Stimulated activated CD8-positive, alpha-beta memory T cell treated with anti-CD3 and anti-CD28 coated beads, Interleukin-7, amount 100 ng/mL, for 24 hours (primary cell): ENCODE measurements at regions not wholly inside any gene's neighbourhood (a gene's known extent, or its start where the extent isn't known, plus 50 kb on each side); places are given as distances from the start of the nearest gene placed in this dataset.
"Not testable (repeated sequence)": the region's sequence is repeated elsewhere in the genome, so short reads cannot be mapped to it uniquely, and the experiment has no call there.

ENCODE experiments used
- DNase-seq: peaks from one replicate; pipeline ENCODE4 v3.0.0-alpha.2; 2020; ENCODE audit warnings: low read depth

GRCh38 chr9:105114318-105114717 lies 130.1 kb upstream of the SLC44A1 start:
- no peak for DNase-seq

- no peak for DNase-seq
These were observed 129.3 kb upstream of the SLC44A1 start for GRCh38 chr9:105114964-105115728.

DNA sequence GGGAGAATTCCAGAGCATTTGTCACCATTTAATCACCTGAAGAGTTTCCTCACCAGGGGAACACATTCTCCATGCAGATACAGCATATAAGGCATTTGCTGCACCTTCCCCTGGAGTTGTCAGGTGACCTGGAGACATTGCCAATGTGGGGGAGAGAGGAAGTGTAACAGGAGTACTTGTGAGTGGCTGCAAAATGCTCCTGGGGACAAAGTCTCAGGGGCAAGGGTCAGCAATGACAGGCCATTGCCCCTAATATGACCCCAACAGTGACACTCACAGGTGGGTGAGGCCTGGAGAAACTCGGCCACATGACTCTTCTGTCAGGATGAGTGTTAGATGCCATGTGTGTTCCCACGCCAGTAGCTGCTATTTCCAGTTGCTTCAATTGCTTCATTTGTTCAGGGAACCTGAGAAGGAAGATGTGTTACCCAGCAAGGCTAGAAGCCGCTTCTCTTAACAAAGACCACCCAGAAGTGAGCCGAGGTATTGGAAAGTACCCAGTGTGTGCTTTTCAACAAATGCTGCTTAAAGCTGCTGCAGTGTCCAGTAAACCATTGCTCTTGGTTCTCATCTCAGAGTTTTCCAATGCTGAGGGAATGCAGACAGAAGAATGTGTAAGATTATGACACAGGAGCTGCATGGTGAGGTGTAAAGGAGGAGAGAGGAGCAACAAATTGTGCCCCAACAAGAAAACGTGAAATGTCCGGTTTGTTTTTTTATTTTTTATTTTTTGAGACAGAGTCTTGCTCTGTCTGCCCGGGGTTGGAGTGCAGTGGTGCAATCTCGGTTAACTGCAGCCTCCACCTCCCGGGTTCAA lies 128.2 kb upstream of the SLC44A1 start:
- DNase-seq, result no peak

DNA sequence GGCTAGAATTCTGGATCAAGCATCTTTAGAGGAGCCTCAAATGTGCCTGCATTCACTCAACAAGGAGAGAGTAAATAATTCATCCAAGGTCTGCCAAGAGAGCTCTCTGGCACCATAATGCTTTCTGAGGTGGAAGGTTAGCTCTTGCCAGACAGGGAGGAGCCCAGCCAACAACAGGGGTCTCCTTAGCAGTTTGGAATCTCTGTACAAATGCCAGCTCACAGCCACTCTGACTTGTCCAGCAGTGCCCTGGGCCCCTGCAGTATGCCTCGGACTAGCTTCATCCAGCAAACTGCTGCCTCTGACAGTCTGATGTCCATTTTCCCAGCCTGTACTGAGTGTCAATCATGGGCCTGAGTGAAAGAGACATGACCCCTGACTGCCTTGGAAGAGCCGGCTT lies 127.2 kb upstream of the SLC44A1 start:
- no peak for DNase-seq

DNA sequence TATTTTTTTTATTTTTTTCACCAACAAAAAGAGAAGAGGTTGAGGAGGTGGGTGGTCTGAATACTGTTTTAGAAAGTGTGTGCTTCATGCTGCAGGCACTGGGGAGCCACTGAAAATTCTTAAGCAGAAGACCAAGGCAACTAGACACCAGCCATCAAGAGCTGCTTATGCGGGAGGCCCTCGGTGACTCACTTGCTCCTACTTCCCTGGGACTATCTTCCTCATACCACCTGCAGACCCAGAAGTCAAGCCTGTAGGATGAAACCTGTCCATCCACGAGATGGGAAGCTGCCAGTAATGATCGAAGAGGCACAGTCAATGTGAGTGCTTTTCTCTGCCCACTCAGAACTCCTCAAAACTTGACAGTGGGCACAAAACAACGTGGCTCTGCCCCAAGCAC lies 125.8 kb upstream of the SLC44A1 start:
- no peak for DNase-seq

DNA sequence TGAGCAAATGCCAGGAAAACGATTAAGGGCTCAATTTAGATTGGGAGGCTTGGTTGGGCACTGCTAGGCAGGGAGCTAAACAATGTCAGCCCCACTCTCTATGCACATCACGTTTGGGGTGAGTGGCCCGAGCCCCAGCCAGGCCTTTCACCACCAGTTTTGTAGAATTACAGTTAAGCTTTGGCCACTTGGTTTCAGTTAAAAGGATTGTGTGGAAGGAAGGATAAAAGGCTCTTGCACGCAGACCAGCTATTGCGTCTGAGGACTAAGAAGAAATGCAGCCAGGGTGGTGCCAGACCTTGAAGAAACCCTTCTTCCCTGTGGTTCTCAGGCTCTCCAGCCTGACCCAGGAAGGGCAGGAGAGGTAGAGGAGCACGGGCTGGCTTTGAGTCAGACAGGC lies 125.3 kb upstream of the SLC44A1 start:
- no peak for DNase-seq

DNA sequence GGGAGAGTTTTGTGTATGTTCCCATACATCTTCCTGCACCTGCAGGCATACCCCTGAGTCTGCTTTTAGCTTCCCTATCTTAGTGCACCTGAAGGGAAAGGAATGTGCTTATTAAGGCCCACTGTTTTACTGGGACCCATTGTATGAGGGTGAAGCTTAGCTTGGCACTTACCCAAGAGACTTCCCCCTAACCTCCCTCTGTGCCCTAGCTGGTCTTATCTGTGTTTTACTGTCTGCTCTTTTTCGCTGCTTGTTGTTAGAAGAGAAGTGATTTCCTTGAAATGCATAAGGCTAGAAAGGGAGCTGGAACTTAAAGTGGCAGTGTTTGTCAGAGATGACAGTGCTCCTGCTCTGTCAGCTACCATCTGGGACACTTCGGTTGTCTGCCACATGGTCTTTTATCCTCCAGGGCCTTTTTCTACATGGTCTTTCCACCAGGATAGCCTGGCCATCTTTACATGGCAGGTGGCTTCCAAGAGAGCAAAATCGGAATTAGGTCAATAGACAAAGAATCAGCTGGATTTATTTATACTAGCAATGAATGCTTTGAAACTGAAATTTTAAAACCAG lies 122.5 kb upstream of the SLC44A1 start:
- no peak for DNase-seq

GRCh38 chr9:105124598-105124997 lies 119.9 kb upstream of the SLC44A1 start:
- DNase-seq, result not testable (repeated sequence)

GRCh38 chr9:105126226-105126625 lies 118.2 kb upstream of the SLC44A1 start:
- DNase-seq, result no peak

- DNase-seq, result no peak
These were observed 116.6 kb upstream of the SLC44A1 start for GRCh38 chr9:105127863-105128220.

DNA sequence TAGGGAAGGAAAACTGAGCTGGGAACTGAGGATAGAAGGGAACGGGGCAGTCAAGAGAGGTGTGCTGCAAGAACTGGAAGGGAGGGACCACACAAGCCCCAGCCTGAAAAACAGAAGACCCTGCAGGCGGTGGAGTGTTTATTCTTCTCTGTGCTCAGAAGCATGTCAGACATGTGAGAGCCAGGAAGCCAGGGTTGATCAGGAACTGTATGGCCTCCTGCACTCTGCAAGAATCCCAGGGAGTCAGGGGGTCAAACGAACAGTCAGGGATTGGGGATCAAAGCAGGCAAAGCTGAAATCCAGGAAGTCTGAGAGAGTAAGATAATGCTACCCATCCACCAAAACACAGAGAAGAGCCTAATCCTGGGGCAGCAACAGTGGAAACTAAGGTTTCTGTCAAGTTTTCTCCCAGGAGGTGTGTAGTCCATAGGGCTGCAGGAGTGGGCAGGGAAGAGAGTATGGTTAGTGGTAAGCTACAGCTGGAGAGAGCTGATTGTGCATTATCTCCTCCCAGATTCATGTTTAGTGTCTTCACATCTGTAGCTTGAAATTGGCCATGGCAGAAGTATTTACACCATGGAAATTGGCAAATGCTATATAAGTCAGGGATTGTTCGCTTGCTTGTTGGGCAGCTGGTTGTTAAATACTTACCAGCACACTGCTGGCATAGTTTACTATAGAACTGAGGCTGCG lies 115.4 kb upstream of the SLC44A1 start:
- no peak for DNase-seq

DNA sequence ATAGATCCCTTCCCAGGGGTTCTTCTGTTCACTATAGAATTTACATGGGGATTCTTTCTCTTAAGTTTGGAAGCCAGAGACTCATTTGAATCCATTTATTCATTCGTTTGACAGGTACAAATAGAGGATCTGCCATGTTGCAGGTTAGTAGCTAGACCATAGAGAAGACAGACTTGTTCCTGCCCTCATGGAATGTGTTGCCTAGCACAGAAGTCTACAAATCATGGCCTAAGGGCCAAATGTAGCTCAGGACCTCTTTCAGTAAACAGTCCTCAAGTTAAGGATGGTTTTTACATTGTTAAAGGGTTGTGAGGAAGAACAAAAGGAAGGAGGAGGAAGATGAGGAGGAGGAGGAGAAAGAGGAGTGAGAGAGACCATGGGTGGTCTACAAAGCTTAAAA lies 114.7 kb upstream of the SLC44A1 start:
- no peak for DNase-seq

DNA sequence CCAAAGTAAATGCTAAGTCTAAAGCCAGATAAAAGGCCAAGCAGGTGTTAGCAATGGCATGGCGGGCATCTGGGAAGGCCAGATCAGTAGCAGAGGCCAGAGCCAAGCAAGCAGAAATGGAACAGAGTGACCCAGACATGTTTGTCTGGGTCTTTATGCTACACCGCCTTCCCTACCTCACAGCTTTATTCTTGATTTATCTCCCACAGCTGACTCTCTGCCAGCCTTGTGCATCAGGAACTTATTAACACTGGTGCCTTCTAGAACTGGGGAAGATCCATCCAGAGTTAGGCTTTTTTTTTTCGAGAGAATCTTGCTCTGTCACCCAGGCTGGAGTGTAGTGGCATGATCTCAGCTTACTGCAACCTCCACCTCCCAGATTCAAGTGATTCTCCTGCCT lies 112.5 kb upstream of the SLC44A1 start:
- DNase-seq, result no peak

DNA sequence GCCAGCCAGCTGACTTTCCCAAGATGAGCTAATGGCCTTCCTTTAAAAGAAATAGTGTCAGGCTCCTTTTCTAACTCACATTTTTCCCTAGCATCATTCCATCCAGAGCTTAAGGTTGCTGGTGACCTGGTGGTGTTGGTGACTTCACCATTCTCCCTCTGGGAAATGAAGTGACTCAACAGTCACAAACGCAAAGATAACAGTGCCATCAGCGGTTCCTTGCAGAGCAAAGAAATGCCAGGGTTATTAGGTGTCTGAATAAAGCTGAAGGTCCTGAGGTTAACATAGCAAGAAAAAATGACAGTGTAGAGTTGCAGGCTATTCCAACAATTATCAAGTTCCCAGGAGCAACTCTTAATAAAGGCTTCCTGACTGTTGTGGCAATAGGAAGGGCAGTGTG lies 111.8 kb upstream of the SLC44A1 start:
- no peak for DNase-seq

DNA sequence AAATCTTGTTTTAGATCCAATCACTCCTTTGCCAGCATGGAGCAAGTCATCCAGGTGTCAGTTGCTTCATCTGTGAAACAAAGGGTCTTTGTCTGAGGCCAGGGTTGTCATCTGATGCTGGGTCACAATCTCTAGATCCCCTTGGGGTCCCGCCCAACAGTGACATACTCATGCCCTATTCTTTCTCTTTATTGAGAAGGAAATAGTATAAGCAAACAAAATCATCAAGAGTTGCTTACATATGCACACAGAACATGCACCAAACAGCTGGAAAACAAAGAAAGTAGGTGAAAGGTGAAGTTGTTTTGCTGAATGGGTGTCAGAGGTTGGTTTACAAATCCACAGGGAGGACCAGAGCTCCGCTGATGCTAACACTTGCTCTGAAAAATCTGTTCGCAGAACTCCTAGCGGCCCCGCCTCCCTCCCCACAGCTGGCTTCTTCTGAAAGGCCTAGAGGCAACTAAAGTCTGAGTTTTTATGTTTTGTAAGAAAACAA lies 106.1 kb upstream of the SLC44A1 start:
- no peak for DNase-seq

DNA sequence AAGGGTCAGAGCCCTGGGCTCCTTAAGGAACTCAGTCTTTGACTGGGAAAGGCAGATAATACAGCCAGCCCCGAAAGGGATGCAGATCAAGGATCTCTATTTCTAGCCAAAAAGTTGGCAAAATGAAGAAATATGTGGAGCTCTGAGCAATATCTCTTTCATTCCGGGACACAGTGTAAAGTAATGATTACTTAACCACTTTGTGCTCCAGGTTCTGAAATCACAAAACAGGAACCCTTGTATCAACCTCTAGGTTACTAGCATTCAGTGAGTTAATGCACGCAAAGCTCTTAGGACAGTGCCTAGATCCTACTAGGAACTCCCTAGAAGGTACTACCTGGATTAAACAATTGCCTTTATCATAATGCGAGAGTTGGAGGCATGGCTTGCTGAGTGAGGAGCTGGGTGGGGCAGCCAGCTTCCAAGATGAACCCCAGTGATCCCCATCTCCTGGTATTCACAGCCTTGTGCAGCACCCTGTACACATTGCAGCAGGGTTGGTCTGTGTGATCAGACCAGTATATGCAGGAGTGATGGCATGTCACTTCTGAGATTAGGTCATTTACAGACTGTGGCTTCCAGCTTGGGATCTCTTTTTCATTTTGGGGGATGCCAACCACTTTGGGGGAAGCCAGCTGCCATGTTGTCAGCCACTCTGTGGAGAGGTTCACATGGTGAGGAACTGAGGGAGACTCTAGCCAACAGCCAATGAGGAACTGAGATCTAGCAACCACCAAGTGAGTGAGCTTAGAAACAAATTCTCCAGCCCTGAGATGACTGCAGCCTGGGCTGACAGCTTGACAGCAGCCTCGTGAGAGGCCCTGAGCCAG lies 103.1 kb upstream of the SLC44A1 start:
- DNase-seq, result no peak

GRCh38 chr9:105141976-105142250 lies 102.5 kb upstream of the SLC44A1 start:
- no peak for DNase-seq

DNA sequence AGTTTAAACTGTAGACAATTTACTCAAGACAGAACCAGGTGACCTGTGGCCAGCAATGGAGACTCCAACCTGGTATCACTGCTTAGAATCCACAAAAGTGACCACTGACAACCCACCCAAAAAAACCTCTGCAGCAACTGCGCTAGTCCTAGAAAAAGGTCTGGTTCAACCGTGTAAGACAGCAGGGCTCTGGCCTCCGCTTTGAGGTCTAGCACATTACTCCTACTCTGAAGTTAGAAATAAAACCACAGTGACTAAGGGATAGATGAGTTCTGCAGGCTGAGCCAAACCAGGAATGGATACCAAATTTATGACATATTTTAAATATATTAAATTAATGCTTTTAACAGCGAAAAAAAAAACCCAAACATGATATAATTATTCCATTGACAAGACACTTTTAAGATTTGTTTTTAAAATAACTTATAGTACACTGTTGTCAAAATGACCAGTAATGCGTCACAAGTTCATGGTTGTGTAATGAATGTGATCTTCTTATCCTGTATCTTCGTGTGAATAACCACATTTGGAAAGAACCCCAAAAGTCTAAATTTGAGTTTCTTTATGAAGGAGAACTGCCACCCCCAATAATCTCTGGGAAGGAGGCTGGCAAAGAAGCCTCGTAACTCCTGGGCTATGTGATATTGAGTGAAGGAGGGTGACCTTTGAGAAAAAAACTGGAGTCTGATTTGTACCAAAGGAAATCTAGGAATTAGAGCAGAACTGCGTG lies 101.9 kb upstream of the SLC44A1 start:
- no peak for DNase-seq

DNA sequence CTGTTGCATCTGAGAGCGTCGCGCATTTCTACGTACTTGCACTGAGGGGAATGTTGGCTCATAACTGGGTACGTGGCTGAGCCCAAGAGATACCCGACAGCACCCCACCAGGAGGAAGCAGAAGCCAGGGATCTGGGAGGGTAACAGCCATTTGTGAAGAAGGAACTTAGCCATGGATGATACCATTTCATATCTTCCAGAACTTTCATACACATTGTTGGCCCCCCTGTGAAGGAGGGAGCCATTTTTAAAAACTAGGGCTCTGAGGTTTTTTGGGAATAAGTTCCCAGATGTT lies 101.4 kb upstream of the SLC44A1 start:
- DNase-seq, result no peak

GRCh38 chr9:105144076-105144475 lies 100.4 kb upstream of the SLC44A1 start:
- no peak for DNase-seq

GRCh38 chr9:105144841-105145240 lies 99.6 kb upstream of the SLC44A1 start:
- DNase-seq, result no peak
